D721Med (cell line): ENCODE measurements at regions not wholly inside any gene's neighbourhood (a gene's known extent, or its start where the extent isn't known, plus 50 kb on each side); places are given as distances from the start of the nearest gene placed in this dataset.
"Not testable (repeated sequence)": the region's sequence is repeated elsewhere in the genome, so short reads cannot be mapped to it uniquely, and the experiment has no call there.

Experiments used
- DNase-seq: peaks from one replicate; pipeline ENCODE4 v3.0.0; 2011; ENCODE audit warnings: low spot score; ENCODE audit not compliant: insufficient read length
- FAIRE-seq: peaks from 2 replicates; lab custom pipeline; 2011; peaks lifted over from hg19 to GRCh38; lab: Jason Lieb, UNC
- TF ChIP-seq, protein P1 (sequence below): IDR thresholded peaks from 2 replicates; pipeline ENCODE4 v1.5.1; 2012; ENCODE audit warnings: mild to moderate bottlenecking, control low read depth; ENCODE audit not compliant: insufficient read depth; ENCODE audit errors: missing control alignments

DNA sequence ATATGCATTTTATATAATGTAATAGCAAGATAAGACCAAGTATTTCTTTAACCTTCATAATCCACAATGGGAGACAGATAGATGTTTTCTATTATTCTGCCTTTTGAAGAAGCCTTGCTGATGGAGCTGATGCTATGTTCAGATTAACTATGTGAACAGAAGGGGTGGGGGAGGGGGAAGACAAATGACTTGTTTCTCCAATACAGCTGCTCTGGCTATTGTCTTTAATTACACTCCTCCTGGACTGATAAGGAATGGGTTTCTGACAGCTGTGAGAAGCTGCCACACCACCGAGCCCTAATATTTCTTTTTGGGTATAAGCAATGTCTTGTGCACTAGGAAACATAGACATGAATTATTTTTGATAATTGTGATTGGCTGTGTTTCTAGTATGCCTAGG is 62.0 kb downstream of the CAVIN4 start:
- TF ChIP-seq, protein P1, sequence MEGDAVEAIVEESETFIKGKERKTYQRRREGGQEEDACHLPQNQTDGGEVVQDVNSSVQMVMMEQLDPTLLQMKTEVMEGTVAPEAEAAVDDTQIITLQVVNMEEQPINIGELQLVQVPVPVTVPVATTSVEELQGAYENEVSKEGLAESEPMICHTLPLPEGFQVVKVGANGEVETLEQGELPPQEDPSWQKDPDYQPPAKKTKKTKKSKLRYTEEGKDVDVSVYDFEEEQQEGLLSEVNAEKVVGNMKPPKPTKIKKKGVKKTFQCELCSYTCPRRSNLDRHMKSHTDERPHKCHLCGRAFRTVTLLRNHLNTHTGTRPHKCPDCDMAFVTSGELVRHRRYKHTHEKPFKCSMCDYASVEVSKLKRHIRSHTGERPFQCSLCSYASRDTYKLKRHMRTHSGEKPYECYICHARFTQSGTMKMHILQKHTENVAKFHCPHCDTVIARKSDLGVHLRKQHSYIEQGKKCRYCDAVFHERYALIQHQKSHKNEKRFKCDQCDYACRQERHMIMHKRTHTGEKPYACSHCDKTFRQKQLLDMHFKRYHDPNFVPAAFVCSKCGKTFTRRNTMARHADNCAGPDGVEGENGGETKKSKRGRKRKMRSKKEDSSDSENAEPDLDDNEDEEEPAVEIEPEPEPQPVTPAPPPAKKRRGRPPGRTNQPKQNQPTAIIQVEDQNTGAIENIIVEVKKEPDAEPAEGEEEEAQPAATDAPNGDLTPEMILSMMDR, result no peak
- FAIRE-seq (no peak), DNase-seq (no peak)

DNA sequence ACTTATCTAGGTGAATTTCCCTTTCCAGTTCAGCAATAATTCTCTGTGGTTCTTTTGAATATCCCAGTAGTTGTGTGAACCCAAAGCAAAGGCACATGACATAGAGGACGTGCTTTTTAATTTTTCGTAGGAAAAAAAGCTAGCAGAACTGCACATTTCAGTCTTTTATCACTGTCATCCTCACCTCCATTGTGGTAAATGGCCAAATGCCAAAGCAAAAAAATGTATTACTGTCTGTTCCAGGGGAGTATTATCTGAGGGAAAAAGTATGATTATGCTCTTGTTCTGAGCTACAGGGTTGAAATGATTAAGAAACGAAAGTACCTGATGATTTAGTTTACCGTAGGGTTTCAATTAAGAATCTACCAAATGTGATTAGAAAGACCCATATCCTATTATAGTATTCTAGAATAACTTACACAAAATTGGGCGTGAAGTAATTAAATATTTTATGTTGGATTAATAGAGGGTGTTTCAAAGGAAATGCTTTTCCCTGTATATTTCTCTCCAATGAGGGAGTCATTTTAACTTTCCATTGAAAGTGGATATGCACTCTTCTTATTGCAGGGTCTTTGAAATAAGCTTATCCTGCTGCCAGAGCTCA is 62.7 kb downstream of the CAVIN4 start:
- FAIRE-seq (no peak), DNase-seq (no peak)
- TF ChIP-seq, protein P1, result no peak

DNA sequence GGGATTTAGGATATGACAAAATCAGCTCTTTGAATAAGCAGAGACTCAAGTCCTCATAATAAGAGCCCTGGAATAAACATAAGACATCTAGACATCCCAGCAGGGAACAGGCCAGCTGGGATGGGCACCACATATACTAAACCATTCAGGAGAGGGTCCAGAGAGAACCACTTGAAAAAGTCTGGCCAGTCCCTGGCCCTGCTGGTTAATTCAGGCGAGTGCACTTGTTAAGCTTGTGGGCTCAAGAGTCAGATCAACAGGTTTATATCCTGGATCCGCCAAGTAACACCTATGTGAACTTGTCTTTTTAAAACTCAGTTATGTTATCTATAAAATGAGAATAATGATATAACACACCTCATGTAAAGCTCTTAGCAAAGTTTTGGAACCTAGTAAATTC is 63.3 kb downstream of the CAVIN4 start:
- TF ChIP-seq, protein P1, result no peak
- DNase-seq, result no peak
- no peak for FAIRE-seq

DNA sequence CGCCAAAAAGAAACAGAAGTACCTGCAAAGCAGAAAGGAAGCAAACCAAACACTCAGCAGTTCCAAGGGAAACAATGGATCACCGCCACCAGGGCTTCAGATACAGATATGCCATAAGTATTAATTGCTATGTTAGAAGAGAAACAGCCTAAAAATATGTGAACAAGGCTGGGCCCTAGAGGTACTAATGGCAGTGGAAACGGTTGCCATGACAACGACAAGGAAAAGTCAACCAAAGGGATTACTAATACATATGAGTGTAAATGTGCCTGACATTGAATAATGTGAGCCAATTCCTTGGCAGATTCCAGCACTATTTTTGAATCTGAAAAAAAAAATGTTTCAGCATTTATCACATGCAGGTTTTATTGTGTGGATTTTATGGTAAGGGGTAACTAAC is 75.0 kb downstream of the CAVIN4 start:
- no peak for FAIRE-seq
- DNase-seq, result no peak
- TF ChIP-seq, protein P1, result no peak

DNA sequence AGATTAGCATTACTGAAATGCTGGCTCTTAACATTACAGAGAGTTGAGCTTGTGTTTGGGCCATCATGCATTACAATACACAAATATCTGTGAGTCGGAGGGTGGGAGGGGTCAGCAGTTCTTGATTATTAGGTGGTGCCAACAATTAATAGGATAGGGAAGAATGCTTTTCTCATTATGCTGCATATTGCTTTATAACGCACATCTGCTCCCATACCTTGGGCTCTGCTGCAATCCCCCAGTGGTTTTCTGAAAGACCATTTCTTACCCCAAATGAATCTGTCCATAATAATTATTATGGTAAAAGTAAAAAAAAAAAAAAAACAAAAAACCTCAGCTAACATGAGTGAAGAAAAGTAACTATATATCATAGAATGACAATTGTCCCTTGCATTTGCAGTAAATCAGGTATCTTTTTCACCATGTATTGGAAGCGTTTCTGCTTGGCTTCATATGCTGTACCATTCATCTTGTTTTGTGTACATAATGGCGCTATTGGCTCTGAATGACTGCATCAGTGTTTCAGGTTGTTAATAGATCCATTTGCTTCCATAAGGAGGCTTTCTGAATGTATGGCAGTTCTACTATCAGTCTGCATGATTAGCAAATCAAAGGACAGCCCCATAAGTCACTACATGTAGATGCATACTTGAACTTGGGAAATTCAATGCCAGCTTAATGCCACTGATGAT is 75.9 kb downstream of the CAVIN4 start:
- FAIRE-seq (no peak), DNase-seq (no peak)
- TF ChIP-seq, protein P1, result no peak

DNA sequence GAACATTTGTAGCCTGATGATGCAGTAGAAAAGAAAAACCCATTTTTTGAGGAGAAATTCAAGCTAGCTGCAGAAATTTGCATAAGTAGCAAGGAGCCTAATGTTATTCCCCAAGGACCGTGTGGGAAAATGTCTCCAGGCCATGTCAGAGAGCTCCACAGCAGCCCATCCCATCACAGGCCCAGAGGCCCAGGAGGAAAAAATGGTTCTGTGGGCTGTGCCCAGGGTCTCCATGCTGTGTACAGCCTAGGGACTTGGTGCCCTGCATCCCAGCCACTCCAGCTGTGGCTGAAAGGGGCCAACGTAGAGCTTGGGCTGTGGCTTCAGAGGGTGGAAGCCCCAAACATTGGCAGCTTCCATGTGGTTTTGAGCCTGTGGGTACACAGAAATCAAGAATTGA is 79.0 kb downstream of the CAVIN4 start:
- DNase-seq, FAIRE-seq: not testable (repeated sequence)

DNA sequence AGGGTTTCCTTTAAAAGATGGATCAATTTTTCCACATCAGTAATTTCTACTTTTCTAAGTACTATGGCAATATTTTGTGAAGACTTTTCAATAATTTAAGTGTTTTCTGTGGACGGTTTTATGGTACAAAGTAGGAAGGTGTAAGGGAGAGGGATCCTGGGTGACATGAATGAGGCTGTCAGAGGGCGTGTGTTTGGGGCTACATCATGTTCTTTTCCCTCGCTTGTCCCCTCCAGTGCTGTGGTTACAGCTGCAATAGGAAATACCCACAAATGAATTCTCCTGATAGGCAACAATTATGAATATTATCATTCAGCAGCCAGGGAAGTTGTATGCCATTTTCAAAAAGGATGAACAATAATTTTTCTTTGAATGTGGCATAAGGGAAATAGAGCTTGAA is 83.8 kb downstream of the CAVIN4 start:
- FAIRE-seq (no peak), DNase-seq (no peak)
- TF ChIP-seq, protein P1, result no peak
